ENCODE measurements at regions not wholly inside any gene's neighbourhood (a gene's known extent, or its start where the extent isn't known, plus 50 kb on each side); places are given as distances from the start of the nearest gene placed in this dataset.

- TF ChIP-seq CTCF (IDR thresholded peaks at IDR 0.05) = no peak
- no peak for TF ChIP-seq POLR2A (IDR thresholded peaks at IDR 0.05)
Measured at GRCh38 chr18:22546905-22547570, 129.3 kb upstream of the CTAGE1 start.

All from body of pancreas (tissue), 4 donors.